Choroid plexus epithelial cell (primary cell): ENCODE measurements at regions not wholly inside any gene's neighbourhood (a gene's known extent, or its start where the extent isn't known, plus 50 kb on each side); places are given as distances from the start of the nearest gene placed in this dataset.
A peak's percentile ranks its signal among the peaks of the same experiment; 100 is the strongest.

Source experiments
- DNase-seq: peaks from one replicate; pipeline ENCODE4 v3.0.0-alpha.2; 2010; ENCODE audit warnings: low read depth
- H3K4me3 ChIP-seq: 2 replicates; pipeline ENCODE4 v1.5.1; 2011; ENCODE audit warnings: low read depth, mild to moderate bottlenecking, control low read depth, low read length, moderate library complexity
- TF ChIP-seq, protein P1 (sequence below): conservative IDR thresholded peaks from 2 replicates; pipeline ENCODE4 v1.5.1; 2011; ENCODE audit warnings: low read depth, mild to moderate bottlenecking, control low read depth, inconsistent platforms, low read length, moderate library complexity

GRCh38 chr2:215803150-215803549 is 210.2 kb downstream of the MREG start:
- DNase-seq: no peak
- no peak overlapping the region for H3K4me3 ChIP-seq
- TF ChIP-seq, protein P1, sequence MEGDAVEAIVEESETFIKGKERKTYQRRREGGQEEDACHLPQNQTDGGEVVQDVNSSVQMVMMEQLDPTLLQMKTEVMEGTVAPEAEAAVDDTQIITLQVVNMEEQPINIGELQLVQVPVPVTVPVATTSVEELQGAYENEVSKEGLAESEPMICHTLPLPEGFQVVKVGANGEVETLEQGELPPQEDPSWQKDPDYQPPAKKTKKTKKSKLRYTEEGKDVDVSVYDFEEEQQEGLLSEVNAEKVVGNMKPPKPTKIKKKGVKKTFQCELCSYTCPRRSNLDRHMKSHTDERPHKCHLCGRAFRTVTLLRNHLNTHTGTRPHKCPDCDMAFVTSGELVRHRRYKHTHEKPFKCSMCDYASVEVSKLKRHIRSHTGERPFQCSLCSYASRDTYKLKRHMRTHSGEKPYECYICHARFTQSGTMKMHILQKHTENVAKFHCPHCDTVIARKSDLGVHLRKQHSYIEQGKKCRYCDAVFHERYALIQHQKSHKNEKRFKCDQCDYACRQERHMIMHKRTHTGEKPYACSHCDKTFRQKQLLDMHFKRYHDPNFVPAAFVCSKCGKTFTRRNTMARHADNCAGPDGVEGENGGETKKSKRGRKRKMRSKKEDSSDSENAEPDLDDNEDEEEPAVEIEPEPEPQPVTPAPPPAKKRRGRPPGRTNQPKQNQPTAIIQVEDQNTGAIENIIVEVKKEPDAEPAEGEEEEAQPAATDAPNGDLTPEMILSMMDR: no peak

GRCh38 chr2:215799194-215799593 is 214.2 kb downstream of the MREG start:
- TF ChIP-seq, protein P1: no peak
- peak; percentile 67 for DNase-seq

DNA sequence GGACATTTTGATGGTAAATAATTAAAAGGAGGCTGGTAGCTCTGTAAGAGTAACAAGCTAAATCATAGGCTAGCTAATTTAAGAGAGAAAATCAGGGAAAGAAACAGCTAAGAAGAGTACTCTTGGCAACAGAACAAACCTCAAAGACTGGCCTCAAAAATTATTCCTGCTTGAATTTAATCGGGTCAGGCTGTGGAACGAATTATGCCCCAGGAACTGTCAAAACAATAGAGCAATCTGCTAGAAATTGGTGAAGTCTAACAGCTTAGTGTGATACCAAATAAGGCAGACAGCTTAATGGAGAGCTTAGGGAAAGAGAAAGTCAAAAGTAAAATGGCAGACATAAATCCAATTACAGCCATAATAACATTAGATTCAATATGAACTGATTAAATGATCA is 215.7 kb downstream of the MREG start:
- H3K4me3 ChIP-seq: no peak overlapping the region
- DNase-seq: peak; percentile 69
- TF ChIP-seq, protein P1: no peak

More at GRCh38 chr2:215799194-215799593, 214.2 kb downstream of the MREG start:
- no peak overlapping the region for H3K4me3 ChIP-seq

DNA sequence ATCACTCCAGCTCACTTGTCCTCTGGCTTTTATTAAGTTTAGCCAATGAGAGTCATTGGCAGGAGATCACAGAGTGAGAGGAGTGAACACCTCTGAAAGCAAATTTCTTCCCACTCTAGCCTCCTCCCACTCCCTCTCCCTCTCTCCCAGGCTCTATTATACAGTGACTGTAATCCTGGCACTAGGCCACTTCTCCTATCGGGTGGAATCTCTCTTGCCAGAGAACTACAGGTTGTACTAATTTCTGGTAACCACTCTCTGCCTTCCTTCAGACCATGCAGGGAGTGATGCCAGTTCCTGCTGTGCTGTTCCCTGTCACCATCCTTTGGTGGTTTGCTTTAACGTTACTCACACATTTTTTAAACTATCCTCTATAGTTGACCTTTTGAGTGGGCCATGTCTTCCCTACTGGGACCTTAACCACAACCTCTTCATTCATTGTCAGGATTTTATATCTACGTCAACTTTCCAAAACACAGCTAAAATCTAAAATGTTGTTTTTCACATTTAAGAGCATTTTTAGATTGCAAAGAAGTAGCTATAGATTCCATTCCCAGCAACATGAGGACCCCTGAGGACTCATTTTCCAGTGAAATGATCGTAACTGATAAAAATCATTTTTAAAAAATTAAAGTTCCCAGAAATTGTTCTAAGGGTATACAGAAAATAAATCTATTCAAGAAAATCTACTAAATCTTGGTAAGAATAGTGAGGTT is 217.1 kb downstream of the MREG start:
- no peak overlapping the region for H3K4me3 ChIP-seq
- DNase-seq: peak; percentile 94
- TF ChIP-seq, protein P1: peak; percentile 32

- DNase-seq: peak; percentile 75
- no peak overlapping the region for H3K4me3 ChIP-seq
- TF ChIP-seq, protein P1: peak; percentile 52
Observed at GRCh38 chr2:215794829-215795546, 218.4 kb downstream of the MREG start.

DNA sequence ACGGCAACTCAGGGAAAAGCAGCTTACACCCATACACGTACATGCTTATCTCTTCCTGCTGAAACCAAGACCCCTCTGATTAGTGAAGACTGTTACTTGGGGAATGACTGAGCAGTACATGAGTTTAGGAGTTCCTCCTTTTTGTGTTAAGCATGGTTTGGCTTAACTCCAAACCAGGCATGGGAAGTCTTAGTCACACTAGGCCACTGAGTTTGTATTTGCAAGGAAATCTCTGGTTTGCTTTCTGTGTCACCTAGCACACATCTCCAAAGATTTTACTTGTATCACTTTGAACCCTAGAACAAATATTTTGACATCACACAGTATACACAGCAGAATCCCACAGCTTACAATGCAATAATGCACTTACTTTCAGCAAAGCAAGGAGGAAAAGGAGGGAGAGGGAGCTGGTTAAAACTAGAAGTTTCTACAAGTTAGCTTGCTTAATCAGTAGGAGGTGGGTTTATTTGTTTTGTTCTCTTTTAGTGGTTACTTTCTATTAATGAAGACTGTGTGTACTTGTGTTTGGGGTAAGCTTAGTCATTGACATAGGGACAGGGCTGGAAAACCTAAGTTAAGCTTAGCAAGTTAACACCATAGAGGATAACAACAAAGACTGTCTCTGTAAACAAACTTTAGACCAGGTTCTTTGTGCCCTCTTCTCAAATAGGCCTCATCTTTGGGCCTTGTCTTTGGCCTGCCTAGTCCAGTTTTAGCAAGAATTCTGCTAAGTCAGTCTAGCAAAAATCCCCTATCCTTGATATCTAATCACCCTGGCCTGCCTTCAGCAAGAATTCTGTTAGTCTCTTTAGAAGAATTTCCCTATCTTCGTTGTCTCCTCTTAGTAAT is 219.4 kb downstream of the MREG start:
- TF ChIP-seq, protein P1: no peak
- no peak overlapping the region for H3K4me3 ChIP-seq
- peak; percentile 99 for DNase-seq
